GM19043 (cell line): ENCODE measurements at regions not wholly inside any gene's neighbourhood (a gene's known extent, or its start where the extent isn't known, plus 50 kb on each side); places are given as distances from the start of the nearest gene placed in this dataset.
"Not testable (repeated sequence)": the region's sequence is repeated elsewhere in the genome, so short reads cannot be mapped to it uniquely, and the experiment has no call there.

ENCODE experiments used
- ATAC-seq: cut with Tn5 transposase; IDR thresholded peaks from one replicate; pipeline ENCODE4 v1.9.1; 2021; ENCODE audit warnings: low read depth; ENCODE audit not compliant: unreplicated experiment

DNA sequence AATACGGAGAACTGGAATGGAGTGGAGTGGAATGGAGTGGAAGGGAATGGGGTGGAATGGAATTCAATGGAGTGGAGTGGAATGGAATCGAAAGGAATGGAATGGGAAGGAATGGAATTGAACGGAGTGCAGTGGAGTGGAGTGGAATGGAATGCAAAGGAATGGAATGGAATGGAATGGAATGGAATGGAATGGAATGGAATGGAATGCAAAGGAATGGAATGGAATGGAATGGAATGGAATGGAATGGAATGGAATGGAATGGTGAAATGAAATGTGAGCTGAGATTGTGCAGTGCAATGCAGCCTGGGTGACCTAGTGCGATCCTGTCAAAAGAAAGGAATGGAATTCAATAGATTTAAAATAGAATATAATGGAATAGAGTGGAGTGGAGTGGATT lies 357.3 kb upstream of the WSB1 start:
- ATAC-seq: not testable (repeated sequence)

DNA sequence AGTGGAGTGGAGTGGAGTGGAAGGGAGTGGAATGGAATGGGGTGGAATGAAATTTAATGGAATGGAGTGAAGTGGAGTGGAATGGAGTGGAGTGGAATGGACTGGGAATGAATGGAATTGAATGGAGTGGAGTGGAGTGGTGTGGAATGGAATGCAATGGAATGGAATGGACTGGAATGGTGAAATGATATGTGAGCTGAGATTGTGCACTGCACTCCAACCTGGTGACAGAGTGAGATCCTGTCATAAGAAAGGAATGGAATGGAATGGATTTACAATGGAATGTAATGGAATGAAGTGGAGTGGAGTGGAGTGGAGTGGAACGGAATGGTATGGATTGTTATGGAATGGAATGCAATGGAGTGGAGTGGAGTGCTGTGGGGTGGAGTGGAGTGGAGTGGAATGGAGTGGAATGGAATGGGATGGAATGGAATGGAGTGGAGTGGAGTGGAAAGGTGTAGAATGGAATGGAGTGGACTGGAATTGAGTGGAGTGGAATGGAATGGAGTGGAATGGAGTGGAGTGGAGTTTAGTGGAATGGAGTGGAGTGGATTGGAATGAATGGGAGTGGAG lies 356.1 kb upstream of the WSB1 start:
- not testable (repeated sequence) for ATAC-seq

DNA sequence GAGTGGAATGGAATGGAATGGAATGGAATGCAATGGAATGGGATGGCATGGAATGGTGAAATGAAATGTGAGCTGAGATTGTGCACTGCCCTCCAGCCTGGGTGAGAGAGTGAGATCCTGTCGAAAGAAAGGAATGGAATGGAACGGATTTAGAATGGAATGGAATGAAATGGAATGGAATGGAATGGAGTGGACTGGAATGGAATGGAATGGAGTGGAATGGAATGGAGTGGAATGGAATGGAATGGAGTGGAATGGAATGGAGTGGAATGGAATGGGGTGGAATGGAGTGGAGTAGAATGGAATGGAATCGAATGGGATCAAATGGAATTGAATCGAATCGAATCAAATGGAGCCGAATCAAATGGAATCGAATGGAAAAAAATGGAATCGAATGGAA lies 354.2 kb upstream of the WSB1 start:
- ATAC-seq: not testable (repeated sequence)

DNA sequence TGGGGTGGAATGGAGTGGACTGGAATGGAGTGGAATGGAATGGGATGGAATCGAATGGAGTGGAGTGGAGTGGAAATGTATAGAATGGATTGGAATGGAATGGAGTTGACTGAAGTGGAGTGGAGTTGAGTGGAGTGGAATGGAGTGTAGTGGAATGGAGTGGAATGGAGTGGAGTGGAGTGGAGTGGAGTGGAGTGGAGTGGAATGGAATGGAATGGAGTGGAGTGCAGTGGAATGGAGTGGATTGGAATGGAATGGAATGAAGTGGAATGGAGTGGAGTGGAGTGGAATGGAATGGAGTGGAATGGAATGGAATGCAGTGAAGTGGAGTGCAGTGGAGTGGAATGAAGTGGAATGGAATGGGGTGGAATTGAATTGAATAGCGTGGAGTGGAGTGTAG lies 353.3 kb upstream of the WSB1 start:
- ATAC-seq: not testable (repeated sequence)

DNA sequence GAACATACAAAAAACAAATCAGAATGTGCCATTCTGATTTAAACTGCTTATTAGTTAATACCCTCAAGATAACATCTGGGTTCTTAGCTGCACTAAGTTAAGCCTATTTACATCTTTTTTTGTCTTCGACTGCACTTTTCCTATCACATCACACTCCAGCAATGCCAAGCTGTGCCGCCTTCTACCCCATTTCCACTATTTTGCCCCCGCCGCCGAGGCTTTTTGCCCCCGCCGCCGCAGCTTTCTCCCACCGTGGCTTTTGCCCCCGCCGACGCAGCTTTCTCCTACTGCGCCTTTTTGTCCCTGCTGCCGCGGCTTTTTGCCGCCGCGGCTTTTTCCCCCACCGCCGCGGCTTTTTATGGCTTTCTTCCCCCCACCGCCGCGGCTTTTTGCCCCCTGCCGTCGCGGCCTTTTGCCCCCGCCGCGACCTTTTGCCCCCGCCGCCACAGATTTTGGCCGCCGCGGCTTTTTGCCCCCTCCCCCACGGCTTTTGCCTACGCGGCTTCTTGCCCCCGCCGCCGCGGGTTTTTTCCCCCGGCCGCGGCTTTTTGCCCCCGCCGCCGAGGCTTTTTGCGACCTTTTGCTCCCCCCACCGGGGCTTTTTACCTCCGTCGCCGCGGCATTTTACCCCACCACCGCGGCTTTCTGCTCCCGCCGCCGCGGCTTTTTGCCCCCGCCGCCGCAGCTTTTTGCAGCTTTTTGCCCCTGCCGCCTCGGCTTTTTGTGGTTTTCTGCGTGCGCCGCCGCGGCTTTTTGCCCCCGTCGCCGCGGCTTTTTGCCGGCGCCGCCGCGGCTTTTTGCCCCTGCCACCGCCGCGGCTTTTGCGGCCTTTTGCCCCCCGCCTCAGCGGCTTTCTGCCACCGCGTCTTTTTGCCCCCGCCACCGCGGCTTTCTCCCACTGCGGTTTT lies 331.4 kb upstream of the WSB1 start:
- no peak for ATAC-seq

DNA sequence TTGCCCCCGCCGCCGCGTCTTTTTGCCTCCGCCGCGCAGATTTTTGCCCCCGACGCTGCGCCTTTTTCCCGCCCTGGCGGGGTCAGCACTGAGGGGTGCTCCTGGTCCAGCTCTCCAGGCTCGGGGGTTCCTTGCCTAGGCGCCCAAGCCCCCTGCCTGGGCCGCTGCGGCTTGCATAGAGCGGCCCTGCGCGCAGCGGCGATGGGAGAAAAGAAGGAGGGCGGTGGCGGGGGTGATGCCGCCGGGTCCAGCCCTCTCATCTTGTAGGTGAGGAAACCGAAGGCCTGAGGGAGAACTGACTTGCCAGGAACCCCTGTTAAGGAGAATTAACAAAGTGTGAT lies 330.8 kb upstream of the WSB1 start:
- ATAC-seq: no peak

DNA sequence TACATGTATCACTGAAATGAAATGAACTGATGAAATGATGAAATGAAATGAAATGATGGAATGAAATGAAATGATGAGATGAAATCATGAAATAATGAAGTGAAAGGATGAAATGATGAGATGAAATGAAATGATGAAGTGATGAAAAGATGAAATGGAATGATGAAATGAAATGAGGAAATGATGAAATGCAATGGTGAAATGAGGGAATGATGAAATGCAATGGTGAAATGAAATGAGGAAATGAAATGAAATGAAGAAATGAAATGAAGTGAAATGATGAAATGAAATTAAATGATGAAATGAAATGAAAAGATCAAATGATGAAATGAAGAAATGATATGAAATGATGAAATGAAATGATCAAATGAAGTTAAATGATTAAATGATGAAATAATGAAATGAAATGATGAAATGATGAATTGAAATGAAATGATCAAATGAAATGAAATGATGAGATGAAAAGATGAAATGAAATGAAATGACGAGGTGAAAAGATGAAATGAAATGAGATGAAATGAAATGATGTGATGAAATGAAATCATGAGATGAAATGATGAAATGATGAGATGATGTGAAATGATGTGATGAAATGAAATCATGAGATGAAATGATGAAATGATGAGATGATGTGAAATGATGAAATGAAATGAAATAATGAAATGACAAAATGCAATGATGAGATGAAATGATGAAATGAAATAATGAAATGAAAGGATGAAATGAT lies 327.9 kb upstream of the WSB1 start:
- ATAC-seq: not testable (repeated sequence)

DNA sequence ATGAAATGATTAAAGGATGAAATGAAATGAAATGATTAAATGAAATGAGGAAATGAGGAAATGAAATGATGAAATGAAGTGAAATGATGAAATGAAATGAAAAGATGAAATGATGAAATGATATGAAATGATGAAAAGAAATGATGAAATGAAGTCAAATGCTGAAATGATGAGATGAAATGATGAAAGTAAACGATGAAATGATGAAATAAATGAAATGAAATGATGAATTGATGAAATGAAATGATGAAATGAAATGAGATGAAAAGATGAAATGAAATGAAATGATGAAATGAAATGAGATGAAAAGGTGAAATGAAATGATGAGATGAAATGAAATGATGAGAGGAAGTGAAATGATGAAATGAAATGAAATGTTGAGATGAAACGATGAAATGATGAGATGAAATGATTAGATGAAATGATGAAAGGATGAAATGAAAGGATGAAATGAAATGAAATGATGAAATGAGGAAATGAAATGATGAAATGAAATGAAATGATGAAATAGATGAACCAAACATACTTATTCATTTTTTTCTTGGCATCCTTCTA lies 327.2 kb upstream of the WSB1 start:
- ATAC-seq: not testable (repeated sequence)

DNA sequence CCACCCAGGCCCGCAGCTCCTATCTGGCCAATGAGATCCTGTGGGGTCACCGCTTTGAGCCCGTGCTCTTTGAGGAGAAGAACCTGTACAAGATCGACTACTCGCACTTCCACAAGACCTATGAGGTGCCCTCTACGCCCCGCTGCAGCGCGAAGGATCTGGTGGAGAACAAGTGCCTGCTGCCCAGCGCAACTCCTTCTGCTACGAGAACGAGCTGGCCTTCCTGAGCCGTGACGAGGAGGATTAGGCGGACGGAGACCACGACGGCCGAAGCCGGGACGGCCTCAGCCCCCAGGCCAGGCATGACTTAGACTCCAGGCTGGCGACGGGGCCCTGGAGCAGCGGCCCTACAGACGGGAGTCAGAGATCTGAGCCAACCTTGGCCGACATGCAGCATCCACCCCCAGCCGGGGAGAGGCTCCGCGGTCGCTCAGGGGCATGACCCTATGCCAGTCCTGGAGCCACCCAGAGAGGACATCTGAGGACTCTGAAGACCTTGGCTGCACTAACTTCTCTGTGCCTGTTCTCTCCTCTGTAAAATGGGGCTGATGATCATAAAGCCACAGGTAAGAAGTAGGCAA lies 312.0 kb upstream of the WSB1 start:
- ATAC-seq: not testable (repeated sequence)

DNA sequence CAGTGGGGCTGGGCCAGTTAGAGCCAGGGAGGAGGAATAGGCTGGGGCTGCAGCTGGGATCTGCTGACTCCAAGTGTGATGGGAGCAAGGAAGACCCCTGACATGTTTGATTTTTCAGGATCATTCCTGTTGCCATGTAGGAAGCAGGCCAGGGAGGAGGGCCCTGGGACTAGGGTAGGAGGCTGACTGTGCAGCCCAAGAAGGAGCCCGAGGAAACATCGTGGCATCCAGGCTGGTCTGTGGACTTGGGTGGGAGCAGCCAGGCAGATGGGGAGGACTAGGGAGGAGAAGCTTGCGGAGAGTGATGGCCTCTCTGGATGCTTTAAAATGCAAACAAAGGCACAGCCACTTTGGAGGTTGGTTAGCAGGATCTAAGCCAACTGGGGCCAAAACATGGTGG lies 311.4 kb upstream of the WSB1 start:
- not testable (repeated sequence) for ATAC-seq

DNA sequence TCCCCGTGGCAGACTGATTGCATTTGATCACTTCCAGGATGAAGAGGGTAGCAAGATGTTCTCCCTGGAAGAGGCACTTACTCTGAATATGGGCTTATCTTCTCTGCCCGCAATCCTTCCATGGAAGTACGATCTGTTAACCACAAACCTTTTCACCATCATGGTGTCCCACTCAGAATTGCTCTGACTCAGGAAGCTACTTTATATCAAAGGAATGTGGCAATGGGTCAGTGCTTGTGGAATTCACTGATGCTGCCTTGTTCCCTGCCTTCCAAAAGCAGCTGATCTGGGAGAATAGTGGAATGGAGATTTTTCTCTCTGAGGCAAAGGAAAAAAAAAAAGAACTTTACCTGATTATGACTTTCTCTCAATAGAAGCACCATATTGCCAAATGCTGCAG lies 306.1 kb upstream of the WSB1 start:
- not testable (repeated sequence) for ATAC-seq

DNA sequence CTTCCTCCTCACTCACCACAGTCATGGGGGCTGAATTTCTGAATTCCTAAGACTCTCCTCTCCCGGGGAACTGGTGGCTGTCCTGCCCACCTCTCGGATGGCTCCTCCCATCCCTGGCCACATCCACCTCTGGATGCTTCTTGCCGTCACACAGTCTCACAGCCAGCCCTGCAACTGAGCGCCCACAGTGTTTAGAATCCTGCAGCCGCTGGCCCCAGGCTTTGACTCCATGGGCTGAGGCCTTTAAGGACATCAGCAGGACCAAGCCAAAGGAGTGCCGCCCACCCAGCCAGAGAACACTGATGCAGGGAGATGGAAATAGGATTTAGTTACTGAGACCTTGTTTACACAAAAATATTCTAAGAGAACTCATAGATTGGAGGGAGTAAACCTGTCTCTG lies 299.3 kb upstream of the WSB1 start:
- not testable (repeated sequence) for ATAC-seq

DNA sequence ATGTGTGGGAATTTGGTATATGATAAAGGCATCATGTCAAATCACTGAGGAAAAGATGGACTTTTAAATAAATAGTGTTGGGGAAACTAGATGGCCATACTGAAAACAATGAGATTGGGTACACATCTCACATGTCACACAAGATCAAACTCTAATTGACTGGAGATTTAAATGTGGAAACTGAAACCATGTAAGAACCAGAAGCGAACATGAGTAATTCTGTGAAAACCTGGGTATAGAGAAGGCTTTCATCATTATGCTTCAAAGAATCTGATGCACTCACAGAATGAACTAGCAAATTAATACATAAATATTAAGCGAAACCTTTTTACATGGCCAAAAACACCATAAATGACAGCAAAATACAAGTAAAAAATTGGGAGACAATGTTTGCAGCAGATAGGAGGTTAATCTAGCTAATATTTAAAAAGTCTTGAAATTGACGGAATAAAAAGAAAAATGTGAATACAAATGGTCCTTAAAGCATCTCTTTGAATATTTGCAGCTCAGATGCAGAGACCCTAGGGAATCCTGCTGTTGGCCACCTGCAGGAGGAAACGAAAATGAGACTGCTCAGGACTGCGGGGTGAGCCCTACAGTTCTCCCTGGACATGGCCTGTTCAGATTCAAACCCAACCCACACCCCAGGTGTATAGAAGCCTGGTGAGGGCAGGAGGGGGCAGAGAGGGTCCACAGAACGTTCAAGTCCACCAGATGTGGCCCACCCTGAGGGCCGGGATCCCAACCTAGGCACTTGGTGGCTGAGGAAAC lies 297.6 kb upstream of the WSB1 start:
- ATAC-seq: not testable (repeated sequence)

DNA sequence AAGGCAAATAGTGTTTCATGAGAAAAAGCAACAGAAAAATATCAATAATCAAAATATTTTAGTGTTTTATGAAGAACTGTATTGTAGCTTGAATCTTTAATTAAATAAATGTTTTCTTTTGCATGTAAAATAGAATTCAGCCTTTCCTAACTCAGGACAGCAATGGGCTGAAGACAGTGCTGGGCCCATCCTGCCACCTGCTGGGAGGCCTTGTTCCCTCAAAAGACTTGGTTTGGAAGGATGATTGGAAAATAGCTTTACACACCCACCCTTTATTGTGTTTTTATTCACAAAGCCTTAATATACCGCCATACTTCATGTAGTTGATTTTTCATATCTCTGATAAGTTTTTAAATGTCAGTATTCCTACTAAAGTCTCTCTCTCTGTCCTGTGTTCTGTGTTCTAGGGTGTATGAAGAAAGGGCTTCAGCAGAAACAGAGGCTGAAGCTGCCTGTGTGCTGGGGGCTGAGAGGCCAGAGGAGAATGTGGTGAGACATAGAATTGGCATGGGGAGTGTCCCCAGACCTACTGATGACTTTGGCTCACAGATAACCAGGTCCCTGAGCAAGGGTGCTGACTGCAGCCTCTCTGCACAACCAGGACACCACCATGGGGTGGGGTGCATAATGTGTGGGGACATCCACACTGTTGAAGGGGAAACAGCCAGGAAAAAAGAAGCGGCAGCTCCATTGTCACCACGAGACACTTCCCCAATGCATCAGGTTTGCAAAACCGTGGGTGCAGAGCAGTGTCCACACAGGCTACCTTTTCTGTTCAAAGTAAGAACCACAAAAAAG lies 286.0 kb upstream of the WSB1 start:
- ATAC-seq: not testable (repeated sequence)

DNA sequence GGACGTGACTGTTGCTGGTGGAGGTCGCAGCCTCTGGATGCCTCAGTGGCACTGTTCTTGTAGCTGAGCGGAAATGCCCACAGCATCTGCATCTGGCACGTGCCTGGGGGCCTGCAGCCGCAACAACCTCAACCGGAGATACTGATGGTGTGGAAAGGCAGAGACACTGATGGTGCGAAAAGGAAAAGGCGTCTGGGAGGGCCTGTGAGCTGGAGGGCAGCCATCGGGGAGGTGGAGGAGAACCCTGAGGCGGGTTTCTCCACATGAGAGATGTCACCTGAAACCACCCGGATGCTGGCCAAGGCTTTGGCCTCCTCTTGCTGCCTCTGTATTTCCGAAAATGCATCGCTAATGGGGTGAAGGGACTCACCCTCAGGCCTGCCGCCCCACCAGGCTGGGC lies 284.8 kb upstream of the WSB1 start:
- no peak for ATAC-seq

DNA sequence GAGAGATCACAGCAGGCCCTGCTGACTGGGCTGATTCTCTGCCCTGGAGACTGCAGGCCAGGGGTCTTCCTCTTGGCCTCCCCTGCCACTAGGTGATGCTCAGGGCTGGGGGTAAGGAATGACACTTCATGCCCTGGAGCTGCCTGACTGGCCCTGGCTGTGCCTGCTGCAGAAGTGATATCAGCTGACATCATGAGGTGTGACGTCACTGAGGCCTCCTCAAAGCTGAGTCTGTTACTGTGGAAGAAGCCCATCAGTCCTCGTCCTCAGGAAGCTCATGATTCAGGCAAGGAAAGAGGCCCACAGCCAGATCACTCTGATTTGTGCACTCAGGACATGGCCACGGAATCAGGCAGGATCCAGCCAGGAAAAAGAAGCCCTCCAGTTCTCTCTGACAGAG lies 283.8 kb upstream of the WSB1 start:
- not testable (repeated sequence) for ATAC-seq

DNA sequence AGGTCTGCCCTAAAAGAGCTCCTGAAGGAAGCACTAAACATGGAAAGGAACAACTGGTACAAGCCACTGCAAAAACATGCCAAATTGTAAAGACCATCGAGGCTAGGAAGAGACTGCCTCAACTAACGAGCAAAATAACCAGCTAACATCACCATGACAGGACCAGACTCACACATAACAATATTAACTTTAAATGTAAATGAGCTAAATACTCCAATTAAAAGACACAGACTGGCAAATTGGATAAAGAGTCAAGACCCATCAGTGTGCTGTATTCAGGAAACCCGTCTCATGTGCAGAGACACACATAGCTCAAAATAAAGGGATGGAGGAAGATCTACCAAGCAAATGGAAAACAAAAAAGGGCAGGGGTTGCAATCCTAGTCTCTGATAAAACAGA lies 263.4 kb upstream of the WSB1 start:
- not testable (repeated sequence) for ATAC-seq

DNA sequence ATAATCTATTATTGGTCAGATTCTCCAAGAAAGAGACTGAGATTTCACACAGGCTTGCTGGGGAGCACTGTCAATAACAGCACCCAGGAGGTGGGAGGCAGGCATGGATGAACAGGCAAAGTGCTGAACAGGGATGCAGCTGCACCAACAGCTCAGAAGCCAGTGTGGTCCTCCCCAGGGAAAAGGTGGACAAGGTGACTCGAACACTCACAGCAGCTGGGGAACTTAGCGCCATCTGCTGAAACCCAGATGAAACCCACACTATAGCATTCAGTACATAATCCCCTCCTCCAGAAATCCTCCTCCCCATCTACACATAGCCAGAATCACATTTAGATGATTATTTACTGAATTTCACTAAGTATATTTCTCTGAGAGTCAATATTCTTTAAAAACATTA lies 255.2 kb upstream of the WSB1 start:
- no peak for ATAC-seq

DNA sequence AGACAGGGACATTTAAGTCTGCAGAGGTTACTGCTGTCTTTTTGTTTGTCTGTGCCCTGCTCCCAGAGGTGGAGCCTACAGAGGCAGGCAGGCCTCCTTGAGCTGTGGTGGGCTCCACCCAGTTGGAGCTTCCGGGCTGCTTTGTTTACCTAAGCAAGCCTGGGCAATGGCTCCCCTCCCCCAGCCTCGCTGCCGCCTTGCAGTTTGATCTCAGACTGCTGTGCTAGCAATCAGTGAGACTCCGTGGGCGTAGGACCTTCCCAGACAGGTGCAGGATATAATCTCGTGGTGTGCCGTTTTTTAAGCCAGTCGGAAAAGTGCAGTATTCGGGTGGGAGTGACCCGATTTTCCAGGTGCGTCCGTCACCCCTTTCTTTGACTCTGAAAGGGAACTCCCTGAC lies 248.9 kb upstream of the WSB1 start:
- ATAC-seq: not testable (repeated sequence)
